AG09319 (cell line): ENCODE measurements at regions not wholly inside any gene's neighbourhood (a gene's known extent, or its start where the extent isn't known, plus 50 kb on each side); places are given as distances from the start of the nearest gene placed in this dataset.

Experiments used
- DNase-seq: peaks from one replicate; pipeline ENCODE4 v3.0.0-alpha.2; 2010; ENCODE audit warnings: low read depth; ENCODE audit errors: extremely low read depth
- CTCF ChIP-seq: IDR thresholded peaks from 2 replicates; pipeline ENCODE4 v1.5.1; 2011; ENCODE audit warnings: low read depth, mild to moderate bottlenecking, inconsistent platforms, low read length, moderate library complexity

- no peak for TF ChIP-seq CTCF
- DNase-seq, result no peak
Observed at GRCh38 chr7:4409946-4410345, 272.1 kb upstream of the FOXK1 start.

- DNase-seq, result no peak
- TF ChIP-seq CTCF, result no peak
Observed at GRCh38 chr7:4416396-4417056, 265.6 kb upstream of the FOXK1 start.

- no peak for TF ChIP-seq CTCF
- no peak for DNase-seq
Observed at GRCh38 chr7:4428526-4428925, 253.6 kb upstream of the FOXK1 start.

DNA sequence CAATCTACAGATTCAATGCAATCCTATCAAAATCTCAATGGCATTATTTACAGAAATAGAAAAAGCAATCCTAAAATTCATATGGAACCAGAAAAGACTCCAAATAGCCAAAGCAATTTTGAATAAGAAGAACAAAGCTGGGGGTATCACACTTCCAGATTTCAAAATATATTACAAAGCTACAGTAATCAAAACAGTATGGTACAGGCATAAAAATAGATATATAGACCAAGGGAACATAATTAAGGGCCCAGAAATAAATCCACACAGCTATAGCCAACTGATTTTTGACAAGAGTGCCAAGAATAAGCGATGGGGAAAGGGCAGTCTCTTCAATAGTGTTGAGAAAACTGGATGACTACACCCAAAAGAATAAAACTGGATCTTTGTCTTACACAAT is 251.9 kb upstream of the FOXK1 start:
- no peak for DNase-seq
- no peak for TF ChIP-seq CTCF

DNA sequence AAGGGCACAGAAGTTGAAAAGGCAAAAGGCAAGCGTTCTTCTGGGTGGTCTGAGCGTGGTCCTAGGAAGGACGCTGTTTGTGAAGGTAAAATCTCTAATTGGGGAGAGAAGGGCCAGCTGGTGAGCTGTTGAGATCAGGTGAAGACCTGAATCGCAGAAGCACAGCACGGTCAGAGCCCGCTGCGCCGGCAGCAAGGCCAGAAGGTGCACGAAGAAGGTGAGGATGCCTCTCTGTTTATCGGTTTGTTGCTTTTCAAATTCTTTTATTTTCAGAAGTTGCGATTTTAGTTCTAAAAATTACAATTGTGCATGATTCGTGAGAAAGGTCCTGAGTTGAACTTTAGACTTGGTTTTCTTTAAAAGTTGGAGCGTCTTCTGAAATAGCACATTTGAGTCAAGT is 247.8 kb upstream of the FOXK1 start:
- TF ChIP-seq CTCF, result no peak
- DNase-seq, result no peak

DNA sequence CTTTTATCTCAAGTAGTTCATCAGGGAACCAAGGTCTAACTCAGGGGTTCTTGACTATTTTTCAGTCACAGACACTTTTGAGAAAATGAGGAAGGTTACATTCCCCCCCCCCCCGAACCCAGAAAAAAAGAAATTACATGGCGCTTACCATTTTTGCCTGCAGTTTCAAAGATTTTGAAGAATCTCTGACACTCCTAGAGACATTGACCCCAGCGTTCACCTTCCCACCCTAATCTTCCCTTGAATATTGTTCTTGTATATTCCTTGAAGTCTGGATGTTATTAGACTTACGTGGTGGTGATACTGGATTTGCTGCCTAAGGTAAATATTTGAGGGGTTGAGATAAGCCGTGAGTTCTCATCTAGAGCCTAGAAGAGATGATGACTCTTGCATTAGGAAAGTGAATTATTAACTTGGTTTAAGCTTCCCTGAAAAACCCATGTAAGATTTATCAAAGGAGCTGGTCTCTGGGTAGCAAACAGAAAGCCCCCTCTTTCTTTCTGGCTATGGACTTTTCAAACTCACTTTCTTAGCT is 245.7 kb upstream of the FOXK1 start:
- TF ChIP-seq CTCF, result no peak
- DNase-seq, result no peak

GRCh38 chr7:4436936-4437335 is 245.2 kb upstream of the FOXK1 start:
- no peak for DNase-seq
- TF ChIP-seq CTCF, result no peak
